Stomach (tissue), 8 donors: ENCODE measurements at regions not wholly inside any gene's neighbourhood (a gene's known extent, or its start where the extent isn't known, plus 50 kb on each side); places are given as distances from the start of the nearest gene placed in this dataset.
A peak's percentile ranks its signal among the peaks of the same experiment; 100 is the strongest.

ENCODE experiments used
- DNase-seq, 2 donors: peaks; one replicate each; pipeline versions ENCODE4 v3.0.0 to v3.0.0-alpha.2; 2013 to 2019
- H3K27ac ChIP-seq, 5 donors: fragments of 200-600 bp in 4 of 5; sonication (generic) in 4 of 5; one replicate each; pipeline ENCODE4 v1.5.1; 2013 to 2019; ENCODE audit warnings: mild to moderate bottlenecking in 1 of 5, moderate library complexity in 1 of 5
- H3K27me3 ChIP-seq, 3 donors: fragments of 200-600 bp; sonication (generic); one replicate each; pipeline ENCODE4 v1.5.1; 2017 to 2019; ENCODE audit warnings: mixed run types in 1 of 3
- H3K36me3 ChIP-seq, 4 donors: fragments of 200-600 bp; sonication (generic); 1 replicate in 3 of 4; 2 replicates in 1 of 4; pipeline ENCODE4 v1.5.1; 2016 to 2019
- H3K4me1 ChIP-seq, 4 donors: fragments of 200-600 bp; sonication (generic); one replicate each; pipeline ENCODE4 v1.5.1; 2016 to 2019
- H3K4me3 ChIP-seq, 4 donors: fragments of 200-600 bp; sonication (generic) in 3 of 4; one replicate each; pipeline ENCODE4 v1.5.1; 2016 to 2019; ENCODE audit warnings: mild to moderate bottlenecking in 1 of 4
- H3K9me3 ChIP-seq, 4 donors: fragments of 200-600 bp; sonication (generic); one replicate each; pipeline ENCODE4 v1.5.1; 2016 to 2019
- EP300 ChIP-seq: sonication (generic); formaldehyde crosslinking; IDR thresholded peaks from one replicate; pipeline ENCODE4 v1.6.1; 2017; ENCODE audit warnings: antibody characterized with exemption
- POLR2A ChIP-seq, 4 donors: fragments of 450-650 bp; IDR thresholded peaks; one replicate each; pipeline ENCODE4 v1.6.1; 2016; ENCODE audit warnings: antibody characterized with exemption in 4 of 4, control low read depth in 2 of 4, mild to moderate bottlenecking in 1 of 4, moderate library complexity in 1 of 4
- POLR2AphosphoS5 ChIP-seq, 3 donors: sonication (generic); formaldehyde crosslinking; IDR thresholded peaks; one replicate each; pipeline ENCODE4 v1.6.1; 2016; ENCODE audit warnings: antibody characterized with exemption in 3 of 3
- WGBS, 5 donors: extraction: QIAGEN DNeasy Blood & Tissue Kit in 3 of 5; methylation state at CpG; one replicate each; pipeline versions ENCODE4 v1.1.5 to v1.1.7; 2013 to 2018; 5-methylcytosine and 5-hydroxymethylcytosine counted together
- intact Hi-C: fragments of 100-400 bp; cut with DNase I; formaldehyde crosslinking; loops from one replicate; pipeline ENCODE4 v1.15.1; 2023; ENCODE audit warnings: low total_unique reads
- TF ChIP-seq, protein P1 (sequence below), 7 experiments: fragments of 450-650 bp in 4 of 7; fragments of 200-600 bp in 3 of 7; sonication (generic) in 3 of 7; IDR thresholded peaks; one replicate each; pipeline ENCODE4 v1.5.1; 2016 to 2019; ENCODE audit warnings: antibody characterized with exemption in 7 of 7, control low read depth in 2 of 7, mild to moderate bottlenecking in 1 of 7
- donor health status: healthy with polysubstance abuse.
- donor health status: Bipolar disorder and iron deficiency.
- donor health status: healthy.

DNA sequence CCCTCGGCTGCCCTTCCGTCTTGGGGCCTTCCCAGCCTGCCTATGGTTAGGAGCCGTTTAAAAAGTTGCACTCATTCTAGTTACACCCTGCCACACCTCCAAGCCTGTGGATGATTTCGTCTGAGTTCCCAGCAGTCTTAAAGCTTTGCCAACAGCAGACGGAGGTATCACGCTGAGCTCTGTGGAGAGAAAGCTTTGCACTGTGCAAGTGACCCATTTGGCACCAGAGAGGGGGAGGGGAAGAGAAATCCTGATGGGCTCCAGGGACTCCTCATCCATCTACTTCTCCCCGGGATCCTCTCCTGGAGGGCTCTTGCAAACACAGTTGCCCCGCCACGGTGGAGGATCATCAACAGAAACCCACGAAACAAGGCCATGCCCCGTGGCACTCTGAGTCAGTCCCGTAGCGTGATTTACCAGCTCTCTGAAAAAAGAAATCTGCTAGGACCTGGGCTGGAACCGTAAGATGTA is 98.8 kb upstream of the CITED2 start:
- 61 to 72% (median 66%) methylated on average over 12 to 14 of the region's 14 CpGs for WGBS, 5 donors
- Histone ChIP-seq H3K4me1 (peaks cover 0 to 34% (median 15%) of the 10 kb centered on the region in 4 donors), H3K4me3 (no peak overlapping the region), H3K27me3 (no peaks in the 10 kb centered on the region), H3K36me3 (no peaks in the 10 kb centered on the region), H3K9me3 (no peaks in the 10 kb centered on the region), H3K27ac (peak overlapping the region in 4 of 5 donors; percentile 30 to 73 (median 57))
- peak in 1 of 2 donors; percentile 64 for DNase-seq
- intact Hi-C loops = no loop called here
- TF ChIP-seq, protein P1, sequence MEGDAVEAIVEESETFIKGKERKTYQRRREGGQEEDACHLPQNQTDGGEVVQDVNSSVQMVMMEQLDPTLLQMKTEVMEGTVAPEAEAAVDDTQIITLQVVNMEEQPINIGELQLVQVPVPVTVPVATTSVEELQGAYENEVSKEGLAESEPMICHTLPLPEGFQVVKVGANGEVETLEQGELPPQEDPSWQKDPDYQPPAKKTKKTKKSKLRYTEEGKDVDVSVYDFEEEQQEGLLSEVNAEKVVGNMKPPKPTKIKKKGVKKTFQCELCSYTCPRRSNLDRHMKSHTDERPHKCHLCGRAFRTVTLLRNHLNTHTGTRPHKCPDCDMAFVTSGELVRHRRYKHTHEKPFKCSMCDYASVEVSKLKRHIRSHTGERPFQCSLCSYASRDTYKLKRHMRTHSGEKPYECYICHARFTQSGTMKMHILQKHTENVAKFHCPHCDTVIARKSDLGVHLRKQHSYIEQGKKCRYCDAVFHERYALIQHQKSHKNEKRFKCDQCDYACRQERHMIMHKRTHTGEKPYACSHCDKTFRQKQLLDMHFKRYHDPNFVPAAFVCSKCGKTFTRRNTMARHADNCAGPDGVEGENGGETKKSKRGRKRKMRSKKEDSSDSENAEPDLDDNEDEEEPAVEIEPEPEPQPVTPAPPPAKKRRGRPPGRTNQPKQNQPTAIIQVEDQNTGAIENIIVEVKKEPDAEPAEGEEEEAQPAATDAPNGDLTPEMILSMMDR (IDR thresholded peaks at IDR 0.05) = no peak
- TF ChIP-seq POLR2AphosphoS5 (IDR thresholded peaks at IDR 0.05) (no peak), EP300 (no peak), POLR2A (IDR thresholded peaks at IDR 0.05) (no peak)

DNA sequence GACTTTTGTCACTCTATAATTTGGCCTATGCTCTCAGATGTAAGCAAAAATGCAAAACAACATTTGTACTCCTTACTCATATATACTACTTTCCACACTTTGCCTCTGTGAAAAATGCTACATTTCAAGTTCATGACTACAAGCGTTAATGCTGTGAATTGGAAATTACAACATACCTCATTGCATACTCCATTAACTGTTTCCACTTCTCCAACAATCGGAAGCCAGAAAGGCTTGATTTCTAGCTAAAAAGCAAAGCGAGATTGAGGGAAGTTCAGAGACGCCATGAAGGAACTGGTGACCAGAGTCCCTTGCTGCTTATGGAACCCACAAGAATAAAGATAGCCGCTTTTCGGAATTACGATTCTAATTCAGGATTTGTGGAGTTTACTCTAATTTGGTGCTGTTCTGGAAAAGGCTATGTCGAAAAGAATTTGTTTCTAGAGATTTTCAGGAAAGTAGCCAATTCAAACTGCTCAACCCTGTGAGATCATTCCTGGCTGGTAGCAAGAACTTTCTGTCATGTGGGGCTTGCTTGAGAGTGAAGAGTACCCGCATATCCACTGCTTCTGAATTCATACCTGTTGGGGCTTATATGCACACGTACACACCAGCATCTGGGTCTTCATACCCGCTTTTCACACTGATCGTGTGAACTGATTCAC is 98.0 kb upstream of the CITED2 start:
- Histone ChIP-seq H3K4me3 (no peak overlapping the region), H3K27ac (peak overlapping the region in 4 of 5 donors; percentile 30 to 73 (median 57)), H3K27me3 (no peaks in the 10 kb centered on the region), H3K36me3 (no peaks in the 10 kb centered on the region), H3K9me3 (no peaks in the 10 kb centered on the region), H3K4me1 (peaks cover 0 to 34% (median 15%) of the 10 kb centered on the region in 4 donors)
- WGBS, 5 donors = 77 to 88% (median 80%) methylated on average over 12 of the region's 12 CpGs
- TF ChIP-seq EP300 (no peak), POLR2AphosphoS5 (IDR thresholded peaks at IDR 0.05) (no peak), POLR2A (IDR thresholded peaks at IDR 0.05) (no peak)
- TF ChIP-seq, protein P1 (IDR thresholded peaks at IDR 0.05) = no peak
- peak in 1 of 2 donors; percentile 58 for DNase-seq
- intact Hi-C loops = no loop called here

GRCh38 chr6:139470997-139471396 is 96.5 kb upstream of the CITED2 start:
- Histone ChIP-seq H3K27me3 (no peaks in the 10 kb centered on the region), H3K4me3 (no peak overlapping the region), H3K9me3 (no peaks in the 10 kb centered on the region), H3K27ac (no peak overlapping the region), H3K4me1 (peaks cover 0 to 34% (median 15%) of the 10 kb centered on the region in 4 donors), H3K36me3 (no peaks in the 10 kb centered on the region)
- intact Hi-C loops = no loop called here
- TF ChIP-seq, protein P1 (IDR thresholded peaks at IDR 0.05) = no peak
- TF ChIP-seq POLR2AphosphoS5 (IDR thresholded peaks at IDR 0.05) (no peak), EP300 (no peak), POLR2A (IDR thresholded peaks at IDR 0.05) (no peak)
- 95 to 97% (median 96%) methylated on average over 8 of the region's 8 CpGs for WGBS, 5 donors
- no peak for DNase-seq

- 55 to 63% (median 57%) methylated on average over 4 of the region's 4 CpGs for WGBS, 5 donors
- Histone ChIP-seq H3K4me3 (no peak overlapping the region), H3K36me3 (no peaks in the 10 kb centered on the region), H3K4me1 (peaks cover 0 to 11% (median 4%) of the 10 kb centered on the region in 4 donors), H3K9me3 (no peaks in the 10 kb centered on the region), H3K27ac (no peak overlapping the region), H3K27me3 (no peaks in the 10 kb centered on the region)
- DNase-seq = peak in 1 of 2 donors; percentile 43
- intact Hi-C loops = no loop called here
- TF ChIP-seq EP300 (no peak), POLR2AphosphoS5 (IDR thresholded peaks at IDR 0.05) (no peak), POLR2A (IDR thresholded peaks at IDR 0.05) (no peak)
- TF ChIP-seq, protein P1 (IDR thresholded peaks at IDR 0.05) = no peak
Measured at GRCh38 chr6:139468178-139468819, 93.9 kb upstream of the CITED2 start.
